ENCODE measurements at regions not wholly inside any gene's neighbourhood (a gene's known extent, or its start where the extent isn't known, plus 50 kb on each side); places are given as distances from the start of the nearest gene placed in this dataset.

- intact Hi-C loops (cut with micrococcal nuclease; ENCODE audit: unreplicated experiment) (no loop called here), in situ Hi-C loops (cut with HindIII; ENCODE audit: extremely low pct_ligation_motif_present, low pct_unique_long_range_greater_than_20kb) (no loop called here)
- Histone ChIP-seq H3K4me3 (replicated peaks in 1 of 3; ENCODE audit: insufficient read depth in 1 of 3, low read depth in 2 of 3, low read length in 3 of 3) (no peak overlapping the region), H3K27me3 (ENCODE audit: control insufficient read depth in 1 of 2, insufficient read depth in 2 of 2, low read length in 2 of 2) (no peaks in the 10 kb centered on the region), H3K27ac (ENCODE audit: extremely low read length, insufficient read depth, low read length) (no peak overlapping the region), H4K20me1 (ENCODE audit: insufficient read depth, low read length) (no peaks in the 10 kb centered on the region), H3K79me2 (ENCODE audit: insufficient read depth, low read length) (no peaks in the 10 kb centered on the region), H3K36me3 (replicated peaks in 1 of 2; ENCODE audit: control insufficient read depth in 1 of 2, insufficient read depth in 2 of 2, low read length in 2 of 2) (no peaks in the 10 kb centered on the region), H3K9me3 (ENCODE audit: low read length) (no peaks in the 10 kb centered on the region), H3K4me1 (ENCODE audit: insufficient read depth, low read length) (no peaks in the 10 kb centered on the region), H3K4me2 (ENCODE audit: low read depth, low read length) (no peak overlapping the region), H2AFZ (ENCODE audit: low read length) (no peak overlapping the region), H3K9ac (ENCODE audit: insufficient read depth, low read depth, low read length) (no peak overlapping the region)
- FAIRE-seq (no peak), ATAC-seq (no peak), DNase-seq (ENCODE audit: low spot score) (no peak)
- ChIA-PET POLR2A (no interaction called here), CTCF (ENCODE audit: low intra/inter-chr PET ratio, low total read pairs) (no interaction called here)
- 51% methylated on average over 4 of the region's 4 CpGs for WGBS (ENCODE audit: low lambda C conversion rate)
- BruUV-seq (replicated peaks) = no TSS peak
- TF ChIP-seq ZNF274 (CRISPR knock-in tag; IDR thresholded peaks at IDR 0.05) (no peak), SKI (IDR thresholded peaks at IDR 0.05; ENCODE audit: partially characterized antibody) (no peak), ZNF766 (CRISPR knock-in tag; IDR thresholded peaks at IDR 0.05; ENCODE audit: borderline replicate concordance) (no peak), ZNF678 (CRISPR knock-in tag; IDR thresholded peaks at IDR 0.05) (no peak), ARNTL (CRISPR knock-in tag; IDR thresholded peaks at IDR 0.05) (no peak), GMEB1 (CRISPR knock-in tag; IDR thresholded peaks at IDR 0.05; ENCODE audit: borderline replicate concordance) (no peak), ZNF7 (CRISPR knock-in tag; IDR thresholded peaks at IDR 0.05) (no peak), ZNF652 (CRISPR knock-in tag; IDR thresholded peaks at IDR 0.05; ENCODE audit: borderline replicate concordance, low read depth) (no peak), NFIB (CRISPR knock-in tag; IDR thresholded peaks at IDR 0.05; ENCODE audit: borderline replicate concordance) (no peak), SIN3B (IDR thresholded peaks at IDR 0.05; ENCODE audit: low read length) (no peak), ZNF563 (CRISPR knock-in tag; IDR thresholded peaks at IDR 0.05) (no peak), CC2D1A (CRISPR knock-in tag; IDR thresholded peaks at IDR 0.05) (no peak), CENPT (CRISPR knock-in tag; IDR thresholded peaks at IDR 0.05; ENCODE audit: low read depth) (no peak), DMAP1 (CRISPR knock-in tag; IDR thresholded peaks at IDR 0.05) (no peak), ZNF432 (CRISPR knock-in tag; IDR thresholded peaks at IDR 0.05; ENCODE audit: borderline replicate concordance) (no peak), ZMYM2 (CRISPR knock-in tag; IDR thresholded peaks at IDR 0.05) (no peak), ZNF282 (IDR thresholded peaks at IDR 0.05; ENCODE audit: partially characterized antibody) (no peak), ATM (IDR thresholded peaks at IDR 0.05; ENCODE audit: borderline replicate concordance) (no peak), ZNF354B (CRISPR knock-in tag; IDR thresholded peaks at IDR 0.05) (no peak), MAFG (CRISPR knock-in tag; IDR thresholded peaks at IDR 0.05) (no peak)
Measured at GRCh38 chr9:602716-603115, 238.8 kb upstream of the DMRT1 start.

Data from HepG2 (cell line).